ENCODE measurements at regions not wholly inside any gene's neighbourhood (a gene's known extent, or its start where the extent isn't known, plus 50 kb on each side); places are given as distances from the start of the nearest gene placed in this dataset.

DNA sequence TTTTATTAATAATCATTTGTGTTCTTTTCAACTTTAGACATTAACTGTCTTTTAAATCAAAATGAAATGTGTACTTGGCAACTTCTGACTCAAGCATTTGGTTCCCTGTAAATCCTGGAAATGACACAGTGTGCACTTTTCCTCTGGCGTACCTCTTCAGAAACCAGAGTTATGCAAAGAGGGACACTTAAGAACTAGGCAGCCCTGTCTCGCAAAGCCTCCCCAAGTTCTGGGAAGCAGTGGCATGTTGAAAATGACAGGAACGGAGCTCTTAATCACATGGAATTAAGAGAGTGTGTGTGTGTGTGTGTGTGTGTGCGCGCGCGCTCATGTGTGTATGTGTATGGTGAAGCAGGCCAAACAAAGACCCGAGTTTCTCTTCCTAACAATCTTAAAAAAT lies 707.4 kb downstream of the MECOM start:
- Histone ChIP-seq H2AFZ (ENCODE audit: low read depth, low read length, poor library complexity, severe bottlenecking) (no peak overlapping the region), H3K27ac (ENCODE audit: low read depth, low read length) (no peak overlapping the region), H3K9me3 (ENCODE audit: control insufficient read depth in 1 of 2, insufficient read depth in 1 of 2, low read depth in 1 of 2, low read length in 2 of 2) (no peaks in the 10 kb centered on the region), H3K27me3 (ENCODE audit: insufficient read depth, low read length) (no peaks in the 10 kb centered on the region), H3K4me3 (replicated peaks in 1 of 2; ENCODE audit: low read depth in 1 of 2, low read length in 2 of 2) (no peak overlapping the region), H3K9ac (ENCODE audit: low read length) (no peak overlapping the region), H3K36me3 (ENCODE audit: control insufficient read depth in 1 of 2, insufficient read depth in 2 of 2, low read length in 2 of 2) (no peaks in the 10 kb centered on the region), H4K20me1 (ENCODE audit: insufficient read depth) (no peaks in the 10 kb centered on the region), H3K4me1 (ENCODE audit: control insufficient read depth in 1 of 2, insufficient read depth in 2 of 2, low read length in 2 of 2) (peaks cover 0 to 11% of the 10 kb centered on the region in 2 experiments; a peak in 1 of 4 replicates), H3K79me2 (ENCODE audit: insufficient read depth, low read length) (no peaks in the 10 kb centered on the region), H3K9me2 (ENCODE audit: insufficient read depth) (no peaks in the 10 kb centered on the region), H3K4me2 (ENCODE audit: low read length) (no peak overlapping the region)
- ChIA-PET RAD21 (ENCODE audit: low non-redundant PET in 1 of 2, low total read pairs in 2 of 2, uncharacterized antibody in 2 of 2, unreplicated experiment in 2 of 2) (no interaction called here), POLR2A (no interaction called here), CTCF (no interaction called here)
- DNase-seq (ENCODE audit: low read depth, low spot score) (no peak), ATAC-seq (no peak)
- TF ChIP-seq SIN3A (IDR thresholded peaks at IDR 0.05; ENCODE audit: low read depth) (no peak), EZH2 (IDR thresholded peaks at IDR 0.05) (no peak), FOSL1 (IDR thresholded peaks at IDR 0.05; ENCODE audit: low read depth) (no peak), ZNF274 (IDR thresholded peaks at IDR 0.05; ENCODE audit: low read depth, low read length) (no peak), SP1 (IDR thresholded peaks at IDR 0.05; ENCODE audit: low read depth) (no peak), EZH2phosphoT487 (IDR thresholded peaks at IDR 0.05; ENCODE audit: borderline replicate concordance) (no peak), ZFX (IDR thresholded peaks at IDR 0.05) (no peak), SRF (IDR thresholded peaks at IDR 0.05; ENCODE audit: low read depth) (no peak), JUND (IDR thresholded peaks at IDR 0.05) (no peak), RAD21 (IDR thresholded peaks at IDR 0.05; ENCODE audit: low read depth) (no peak), YY1 (IDR thresholded peaks at IDR 0.05; ENCODE audit: extremely low read depth, insufficient replicate concordance, low read depth, low read length) (no peak)
- TF ChIP-seq, protein P1, sequence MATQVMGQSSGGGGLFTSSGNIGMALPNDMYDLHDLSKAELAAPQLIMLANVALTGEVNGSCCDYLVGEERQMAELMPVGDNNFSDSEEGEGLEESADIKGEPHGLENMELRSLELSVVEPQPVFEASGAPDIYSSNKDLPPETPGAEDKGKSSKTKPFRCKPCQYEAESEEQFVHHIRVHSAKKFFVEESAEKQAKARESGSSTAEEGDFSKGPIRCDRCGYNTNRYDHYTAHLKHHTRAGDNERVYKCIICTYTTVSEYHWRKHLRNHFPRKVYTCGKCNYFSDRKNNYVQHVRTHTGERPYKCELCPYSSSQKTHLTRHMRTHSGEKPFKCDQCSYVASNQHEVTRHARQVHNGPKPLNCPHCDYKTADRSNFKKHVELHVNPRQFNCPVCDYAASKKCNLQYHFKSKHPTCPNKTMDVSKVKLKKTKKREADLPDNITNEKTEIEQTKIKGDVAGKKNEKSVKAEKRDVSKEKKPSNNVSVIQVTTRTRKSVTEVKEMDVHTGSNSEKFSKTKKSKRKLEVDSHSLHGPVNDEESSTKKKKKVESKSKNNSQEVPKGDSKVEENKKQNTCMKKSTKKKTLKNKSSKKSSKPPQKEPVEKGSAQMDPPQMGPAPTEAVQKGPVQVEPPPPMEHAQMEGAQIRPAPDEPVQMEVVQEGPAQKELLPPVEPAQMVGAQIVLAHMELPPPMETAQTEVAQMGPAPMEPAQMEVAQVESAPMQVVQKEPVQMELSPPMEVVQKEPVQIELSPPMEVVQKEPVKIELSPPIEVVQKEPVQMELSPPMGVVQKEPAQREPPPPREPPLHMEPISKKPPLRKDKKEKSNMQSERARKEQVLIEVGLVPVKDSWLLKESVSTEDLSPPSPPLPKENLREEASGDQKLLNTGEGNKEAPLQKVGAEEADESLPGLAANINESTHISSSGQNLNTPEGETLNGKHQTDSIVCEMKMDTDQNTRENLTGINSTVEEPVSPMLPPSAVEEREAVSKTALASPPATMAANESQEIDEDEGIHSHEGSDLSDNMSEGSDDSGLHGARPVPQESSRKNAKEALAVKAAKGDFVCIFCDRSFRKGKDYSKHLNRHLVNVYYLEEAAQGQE (IDR thresholded peaks at IDR 0.05; ENCODE audit: low read depth), result no peak
- TF ChIP-seq, protein P2, sequence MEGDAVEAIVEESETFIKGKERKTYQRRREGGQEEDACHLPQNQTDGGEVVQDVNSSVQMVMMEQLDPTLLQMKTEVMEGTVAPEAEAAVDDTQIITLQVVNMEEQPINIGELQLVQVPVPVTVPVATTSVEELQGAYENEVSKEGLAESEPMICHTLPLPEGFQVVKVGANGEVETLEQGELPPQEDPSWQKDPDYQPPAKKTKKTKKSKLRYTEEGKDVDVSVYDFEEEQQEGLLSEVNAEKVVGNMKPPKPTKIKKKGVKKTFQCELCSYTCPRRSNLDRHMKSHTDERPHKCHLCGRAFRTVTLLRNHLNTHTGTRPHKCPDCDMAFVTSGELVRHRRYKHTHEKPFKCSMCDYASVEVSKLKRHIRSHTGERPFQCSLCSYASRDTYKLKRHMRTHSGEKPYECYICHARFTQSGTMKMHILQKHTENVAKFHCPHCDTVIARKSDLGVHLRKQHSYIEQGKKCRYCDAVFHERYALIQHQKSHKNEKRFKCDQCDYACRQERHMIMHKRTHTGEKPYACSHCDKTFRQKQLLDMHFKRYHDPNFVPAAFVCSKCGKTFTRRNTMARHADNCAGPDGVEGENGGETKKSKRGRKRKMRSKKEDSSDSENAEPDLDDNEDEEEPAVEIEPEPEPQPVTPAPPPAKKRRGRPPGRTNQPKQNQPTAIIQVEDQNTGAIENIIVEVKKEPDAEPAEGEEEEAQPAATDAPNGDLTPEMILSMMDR (IDR thresholded peaks at IDR 0.05 in 2 of 3, conservative IDR thresholded peaks at IDR 0.05 in 1 of 3; ENCODE audit: borderline replicate concordance in 1 of 3, insufficient read depth in 1 of 3, low read depth in 2 of 3, low read length in 2 of 3), result no peak
- TF ChIP-seq, protein P3, sequence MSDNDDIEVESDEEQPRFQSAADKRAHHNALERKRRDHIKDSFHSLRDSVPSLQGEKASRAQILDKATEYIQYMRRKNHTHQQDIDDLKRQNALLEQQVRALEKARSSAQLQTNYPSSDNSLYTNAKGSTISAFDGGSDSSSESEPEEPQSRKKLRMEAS (IDR thresholded peaks at IDR 0.05), result no peak
- BruUV-seq (replicated peaks), result no TSS peak
- intact Hi-C loops (cut with micrococcal nuclease), result no loop called here
